HCT116 (cell line): ENCODE measurements at regions not wholly inside any gene's neighbourhood (a gene's known extent, or its start where the extent isn't known, plus 50 kb on each side); places are given as distances from the start of the nearest gene placed in this dataset.

Experiments
- CBX3 ChIP-seq: IDR thresholded peaks from 2 replicates; pipeline ENCODE4 v1.6.1; 2012; ENCODE audit warnings: low read depth
- POLR2A ChIP-seq: IDR thresholded peaks from 2 replicates; pipeline ENCODE4 v1.7.0; 2011; ENCODE audit warnings: borderline replicate concordance; ENCODE audit not compliant: insufficient read depth, insufficient read length; ENCODE audit errors: extremely low read depth
- POLR2AphosphoS5 ChIP-seq: IDR thresholded peaks from 2 replicates; pipeline ENCODE4 v1.6.1; 2011; ENCODE audit warnings: mild to moderate bottlenecking, low read depth, low read length, moderate library complexity
- TCF7L2 ChIP-seq: IDR thresholded peaks from 2 replicates; pipeline ENCODE4 v1.7.0; 2011; ENCODE audit warnings: borderline replicate concordance, inconsistent platforms; ENCODE audit not compliant: insufficient read depth, insufficient read length; ENCODE audit errors: extremely low read depth
- TF ChIP-seq, protein P1 (sequence below), 3 experiments: fragments of 200-600 bp in 1 of 3; sonication (generic) in 1 of 3; IDR thresholded peaks in 2 of 3; conservative IDR thresholded peaks in 1 of 3; 2 replicates each; pipeline ENCODE4 v1.5.1; 2012 to 2017; ENCODE audit warnings: low read depth in 2 of 3, low read length in 2 of 3, antibody characterized with exemption in 1 of 3, borderline replicate concordance in 1 of 3, control low read depth in 1 of 3, mild to moderate bottlenecking in 1 of 3, mixed read lengths in 1 of 3, mixed run types in 1 of 3, moderate library complexity in 1 of 3; ENCODE audit not compliant: insufficient read depth in 1 of 3
- TF ChIP-seq, protein P2 (sequence below): IDR thresholded peaks from 2 replicates; pipeline ENCODE4 v1.6.1; 2012; ENCODE audit warnings: low read depth
- TF ChIP-seq, protein P3 (sequence below): IDR thresholded peaks from 2 replicates; pipeline ENCODE4 v1.6.1; 2012

DNA sequence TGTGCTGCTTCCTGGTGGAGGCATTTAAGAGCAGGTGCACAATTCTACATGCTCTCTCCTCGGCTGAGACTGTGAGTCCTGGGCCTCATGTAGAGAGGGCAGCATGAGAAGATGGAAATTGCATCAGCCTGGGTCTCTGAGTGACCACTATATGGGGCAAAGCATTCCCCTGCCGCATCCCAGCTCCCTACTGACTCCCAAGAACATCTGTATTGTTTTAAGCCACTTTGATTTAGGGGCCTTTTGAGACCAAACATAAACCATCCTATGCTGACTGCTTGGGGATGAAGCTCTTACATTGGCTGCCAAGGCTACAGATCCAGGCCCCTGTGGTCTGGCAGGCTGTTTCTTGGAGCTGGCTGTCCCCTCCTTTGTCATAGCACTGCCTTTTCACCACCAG, 101.3 kb upstream of the TBX20 start:
- TF ChIP-seq, protein P1, sequence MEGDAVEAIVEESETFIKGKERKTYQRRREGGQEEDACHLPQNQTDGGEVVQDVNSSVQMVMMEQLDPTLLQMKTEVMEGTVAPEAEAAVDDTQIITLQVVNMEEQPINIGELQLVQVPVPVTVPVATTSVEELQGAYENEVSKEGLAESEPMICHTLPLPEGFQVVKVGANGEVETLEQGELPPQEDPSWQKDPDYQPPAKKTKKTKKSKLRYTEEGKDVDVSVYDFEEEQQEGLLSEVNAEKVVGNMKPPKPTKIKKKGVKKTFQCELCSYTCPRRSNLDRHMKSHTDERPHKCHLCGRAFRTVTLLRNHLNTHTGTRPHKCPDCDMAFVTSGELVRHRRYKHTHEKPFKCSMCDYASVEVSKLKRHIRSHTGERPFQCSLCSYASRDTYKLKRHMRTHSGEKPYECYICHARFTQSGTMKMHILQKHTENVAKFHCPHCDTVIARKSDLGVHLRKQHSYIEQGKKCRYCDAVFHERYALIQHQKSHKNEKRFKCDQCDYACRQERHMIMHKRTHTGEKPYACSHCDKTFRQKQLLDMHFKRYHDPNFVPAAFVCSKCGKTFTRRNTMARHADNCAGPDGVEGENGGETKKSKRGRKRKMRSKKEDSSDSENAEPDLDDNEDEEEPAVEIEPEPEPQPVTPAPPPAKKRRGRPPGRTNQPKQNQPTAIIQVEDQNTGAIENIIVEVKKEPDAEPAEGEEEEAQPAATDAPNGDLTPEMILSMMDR (IDR thresholded peaks at IDR 0.05 in 2 of 3, conservative IDR thresholded peaks at IDR 0.05 in 1 of 3; ENCODE audit: borderline replicate concordance in 1 of 3, insufficient read depth in 1 of 3, low read depth in 2 of 3, low read length in 2 of 3): no peak
- TF ChIP-seq POLR2A: no peak
- TF ChIP-seq TCF7L2: no peak
- no peak for TF ChIP-seq POLR2AphosphoS5
- TF ChIP-seq, protein P2, sequence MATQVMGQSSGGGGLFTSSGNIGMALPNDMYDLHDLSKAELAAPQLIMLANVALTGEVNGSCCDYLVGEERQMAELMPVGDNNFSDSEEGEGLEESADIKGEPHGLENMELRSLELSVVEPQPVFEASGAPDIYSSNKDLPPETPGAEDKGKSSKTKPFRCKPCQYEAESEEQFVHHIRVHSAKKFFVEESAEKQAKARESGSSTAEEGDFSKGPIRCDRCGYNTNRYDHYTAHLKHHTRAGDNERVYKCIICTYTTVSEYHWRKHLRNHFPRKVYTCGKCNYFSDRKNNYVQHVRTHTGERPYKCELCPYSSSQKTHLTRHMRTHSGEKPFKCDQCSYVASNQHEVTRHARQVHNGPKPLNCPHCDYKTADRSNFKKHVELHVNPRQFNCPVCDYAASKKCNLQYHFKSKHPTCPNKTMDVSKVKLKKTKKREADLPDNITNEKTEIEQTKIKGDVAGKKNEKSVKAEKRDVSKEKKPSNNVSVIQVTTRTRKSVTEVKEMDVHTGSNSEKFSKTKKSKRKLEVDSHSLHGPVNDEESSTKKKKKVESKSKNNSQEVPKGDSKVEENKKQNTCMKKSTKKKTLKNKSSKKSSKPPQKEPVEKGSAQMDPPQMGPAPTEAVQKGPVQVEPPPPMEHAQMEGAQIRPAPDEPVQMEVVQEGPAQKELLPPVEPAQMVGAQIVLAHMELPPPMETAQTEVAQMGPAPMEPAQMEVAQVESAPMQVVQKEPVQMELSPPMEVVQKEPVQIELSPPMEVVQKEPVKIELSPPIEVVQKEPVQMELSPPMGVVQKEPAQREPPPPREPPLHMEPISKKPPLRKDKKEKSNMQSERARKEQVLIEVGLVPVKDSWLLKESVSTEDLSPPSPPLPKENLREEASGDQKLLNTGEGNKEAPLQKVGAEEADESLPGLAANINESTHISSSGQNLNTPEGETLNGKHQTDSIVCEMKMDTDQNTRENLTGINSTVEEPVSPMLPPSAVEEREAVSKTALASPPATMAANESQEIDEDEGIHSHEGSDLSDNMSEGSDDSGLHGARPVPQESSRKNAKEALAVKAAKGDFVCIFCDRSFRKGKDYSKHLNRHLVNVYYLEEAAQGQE: no peak
- TF ChIP-seq CBX3: no peak
- TF ChIP-seq, protein P3, sequence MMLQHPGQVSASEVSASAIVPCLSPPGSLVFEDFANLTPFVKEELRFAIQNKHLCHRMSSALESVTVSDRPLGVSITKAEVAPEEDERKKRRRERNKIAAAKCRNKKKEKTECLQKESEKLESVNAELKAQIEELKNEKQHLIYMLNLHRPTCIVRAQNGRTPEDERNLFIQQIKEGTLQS: no peak
